K562 (cell line): ENCODE measurements at regions not wholly inside any gene's neighbourhood (a gene's known extent, or its start where the extent isn't known, plus 50 kb on each side); places are given as distances from the start of the nearest gene placed in this dataset.

Source experiments
- CREB1 ChIP-seq, 2 experiments: sonication (generic) in 1 of 2; formaldehyde crosslinking in 1 of 2; IDR thresholded peaks; 2 replicates each; pipeline versions ENCODE4 v1.6.1 to v1.8.0; 2012 to 2022; ENCODE audit warnings: inconsistent platforms in 1 of 2, mild to moderate bottlenecking in 1 of 2, missing genetic modification reagents in 1 of 2, moderate library complexity in 1 of 2
- GABPA ChIP-seq: fragments of 200-800 bp; sonication (Bioruptor generic); conservative IDR thresholded peaks from 2 replicates; pipeline ENCODE4 v1.6.1; 2016; ENCODE audit warnings: low read depth, missing genetic modification characterization, missing compliant biosample characterization
- IFI16 ChIP-seq: fragments of 250-450 bp; sonication (Bioruptor Pico); IDR thresholded peaks from 2 replicates; pipeline ENCODE4 v2.1.2; 2022; ENCODE audit warnings: mild to moderate bottlenecking, inconsistent platforms
- KDM1A ChIP-seq, 2 experiments: fragments of 450-650 bp; IDR thresholded peaks; 2 replicates each; pipeline ENCODE4 v1.6.1; 2016; ENCODE audit warnings: mild to moderate bottlenecking in 2 of 2
- POLR2A ChIP-seq: fragments of 450-650 bp; conservative IDR thresholded peaks from 2 replicates; pipeline ENCODE4 v1.6.1; 2016
- RAD21 ChIP-seq, 2 experiments: fragments of 250-450 bp in 1 of 2; fragments of 450-650 bp in 1 of 2; sonication (Bioruptor Pico) in 1 of 2; formaldehyde crosslinking in 1 of 2; IDR thresholded peaks in 1 of 2; conservative IDR thresholded peaks in 1 of 2; 2 replicates each; pipeline versions ENCODE4 v1.4.0 to v1.8.0; 2020 to 2022; ENCODE audit warnings: mild to moderate bottlenecking in 2 of 2, moderate library complexity in 1 of 2
- RBBP5 ChIP-seq: fragments of 200-600 bp; sonication (generic); IDR thresholded peaks from 2 replicates; pipeline ENCODE4 v1.6.1; 2012; ENCODE audit warnings: borderline replicate concordance, mild to moderate bottlenecking, low read length, control low read depth, inconsistent platforms; ENCODE audit not compliant: insufficient read depth, poor library complexity, severe bottlenecking
- TAF7 ChIP-seq: fragments of 450-650 bp; IDR thresholded peaks from 2 replicates; pipeline ENCODE4 v1.6.1; 2016; ENCODE audit warnings: missing genetic modification characterization, missing compliant biosample characterization
- ZZZ3 ChIP-seq: fragments of 450-650 bp; IDR thresholded peaks from 2 replicates; pipeline ENCODE4 v1.6.1; 2016; ENCODE audit warnings: antibody characterized with exemption, mild to moderate bottlenecking, moderate library complexity
- TF ChIP-seq, protein P1 (sequence below), 3 experiments: IDR thresholded peaks in 2 of 3; conservative IDR thresholded peaks in 1 of 3; 2 replicates each; pipeline ENCODE4 v1.5.1; 2011 to 2012; ENCODE audit warnings: low read length in 3 of 3, mild to moderate bottlenecking in 3 of 3, control low read depth in 2 of 3, improper control_type of control experiment in 1 of 3, inconsistent platforms in 1 of 3, low read depth in 1 of 3, mixed read lengths in 1 of 3, moderate library complexity in 1 of 3; ENCODE audit not compliant: insufficient read depth in 2 of 3

DNA sequence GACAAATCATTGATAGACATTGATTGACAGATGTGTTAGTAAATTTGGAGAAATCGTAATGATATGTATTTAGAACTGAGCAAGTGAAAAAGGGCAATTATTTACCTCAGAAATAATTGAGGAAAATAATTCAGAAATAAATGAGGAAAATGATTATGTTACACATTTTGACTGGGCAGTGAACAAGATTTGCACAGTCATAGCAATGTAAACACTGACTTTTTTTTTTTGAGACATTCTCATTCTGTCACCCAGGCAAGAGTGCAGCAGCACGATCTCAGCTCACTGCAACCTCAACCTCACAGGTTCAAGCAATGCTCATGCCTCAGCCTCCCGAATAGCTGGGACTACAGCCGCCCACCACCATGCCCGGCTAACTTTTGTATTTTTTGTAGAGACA lies 211.7 kb downstream of the SP3 start:
- TF ChIP-seq KDM1A (IDR thresholded peaks at IDR 0.05), result no peak
- TF ChIP-seq IFI16 (CRISPR knock-in tag), result no peak
- TF ChIP-seq RAD21 (CRISPR knock-in tag; conservative IDR thresholded peaks at IDR 0.05 in 1 of 2, IDR thresholded peaks at IDR 0.05 in 1 of 2), result no peak
- TF ChIP-seq GABPA, result no peak
- no peak for TF ChIP-seq POLR2A
- no peak for TF ChIP-seq CREB1 (IDR thresholded peaks at IDR 0.05)
- no peak for TF ChIP-seq CREB1 (CRISPR knock-in tag; IDR thresholded peaks at IDR 0.05)
- no peak for TF ChIP-seq TAF7 (tag)
- TF ChIP-seq RBBP5, result no peak
- TF ChIP-seq, protein P1, sequence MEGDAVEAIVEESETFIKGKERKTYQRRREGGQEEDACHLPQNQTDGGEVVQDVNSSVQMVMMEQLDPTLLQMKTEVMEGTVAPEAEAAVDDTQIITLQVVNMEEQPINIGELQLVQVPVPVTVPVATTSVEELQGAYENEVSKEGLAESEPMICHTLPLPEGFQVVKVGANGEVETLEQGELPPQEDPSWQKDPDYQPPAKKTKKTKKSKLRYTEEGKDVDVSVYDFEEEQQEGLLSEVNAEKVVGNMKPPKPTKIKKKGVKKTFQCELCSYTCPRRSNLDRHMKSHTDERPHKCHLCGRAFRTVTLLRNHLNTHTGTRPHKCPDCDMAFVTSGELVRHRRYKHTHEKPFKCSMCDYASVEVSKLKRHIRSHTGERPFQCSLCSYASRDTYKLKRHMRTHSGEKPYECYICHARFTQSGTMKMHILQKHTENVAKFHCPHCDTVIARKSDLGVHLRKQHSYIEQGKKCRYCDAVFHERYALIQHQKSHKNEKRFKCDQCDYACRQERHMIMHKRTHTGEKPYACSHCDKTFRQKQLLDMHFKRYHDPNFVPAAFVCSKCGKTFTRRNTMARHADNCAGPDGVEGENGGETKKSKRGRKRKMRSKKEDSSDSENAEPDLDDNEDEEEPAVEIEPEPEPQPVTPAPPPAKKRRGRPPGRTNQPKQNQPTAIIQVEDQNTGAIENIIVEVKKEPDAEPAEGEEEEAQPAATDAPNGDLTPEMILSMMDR (IDR thresholded peaks at IDR 0.05 in 2 of 3, conservative IDR thresholded peaks at IDR 0.05 in 1 of 3; ENCODE audit: insufficient read depth in 2 of 3, low read depth in 1 of 3, low read length in 3 of 3), result no peak
- no peak for TF ChIP-seq ZZZ3
